Activated B cell treated with CpG ODN at 0.5 μM for 24 hours (primary cell): ENCODE measurements at regions not wholly inside any gene's neighbourhood (a gene's known extent, or its start where the extent isn't known, plus 50 kb on each side); places are given as distances from the start of the nearest gene placed in this dataset.

ENCODE experiments used
- ATAC-seq: fragments of 200-7000 bp; cut with Tn5 transposase; one replicate; pipeline ENCODE4 v1.10.0; 2021; ENCODE audit warnings: low read depth, mild to moderate bottlenecking, moderate library complexity
- CTCF ChIA-PET: fragments of 350-600 bp; sonication (Branson Sonifier 250); formaldehyde crosslinking; loops from one replicate; lab custom pipeline; 2021; ENCODE audit warnings: antibody characterized with exemption; lab: Charles Lee
- POLR2A ChIA-PET: fragments of 350-600 bp; sonication (Branson Sonifier 250); formaldehyde crosslinking; loops from one replicate; lab custom pipeline; 2021; ENCODE audit warnings: antibody characterized with exemption; lab: Charles Lee
- DNase-seq: peaks from one replicate; pipeline ENCODE4 v3.0.0; 2022
- H3K27ac Mint-ChIP-seq: one replicate; pipeline ENCODE4 v1.8.0; 2020; ENCODE audit warnings: mixed read lengths
- H3K27me3 Mint-ChIP-seq: one replicate; pipeline ENCODE4 v1.8.0; 2021; ENCODE audit warnings: mixed read lengths
- H3K36me3 Mint-ChIP-seq: one replicate; pipeline ENCODE4 v1.8.0; 2021; ENCODE audit warnings: low read depth, mixed read lengths
- H3K4me1 Mint-ChIP-seq: one replicate; pipeline ENCODE4 v1.8.0; 2021; ENCODE audit warnings: mixed read lengths
- H3K4me3 Mint-ChIP-seq: one replicate; pipeline ENCODE4 v1.8.0; 2020; ENCODE audit warnings: mild to moderate bottlenecking, mixed read lengths
- H3K9me3 Mint-ChIP-seq: one replicate; pipeline ENCODE4 v1.8.0; 2020; ENCODE audit warnings: mixed read lengths
- CTCF ChIP-seq: fragments of 200-600 bp; IDR thresholded peaks from one replicate; pipeline ENCODE4 v1.8.0; 2022; ENCODE audit warnings: antibody characterized with exemption, mild to moderate bottlenecking
- intact Hi-C: fragments of 100-400 bp; cut with micrococcal nuclease; formaldehyde crosslinking; loops from one replicate; pipeline ENCODE4 v1.15.1; 2024

GRCh38 chr7:50923476-50923875 lies 140.8 kb upstream of the GRB10 start:
- no peak overlapping the region for H3K4me3 Mint-ChIP-seq
- H3K36me3 Mint-ChIP-seq = no peaks in the 10 kb centered on the region
- DNase-seq = no peak
- H3K27ac Mint-ChIP-seq = no peak overlapping the region
- POLR2A ChIA-PET = no interaction called here
- ATAC-seq = no peak
- no peak for TF ChIP-seq CTCF
- H3K4me1 Mint-ChIP-seq = no peaks in the 10 kb centered on the region
- intact Hi-C loops = no loop called here
- H3K9me3 Mint-ChIP-seq = no peaks in the 10 kb centered on the region
- no peaks in the 10 kb centered on the region for H3K27me3 Mint-ChIP-seq
- CTCF ChIA-PET = no interaction called here

- Mint-ChIP-seq H3K36me3 (no peaks in the 10 kb centered on the region), H3K4me3 (no peak overlapping the region), H3K27ac (no peak overlapping the region), H3K9me3 (no peaks in the 10 kb centered on the region), H3K4me1 (no peaks in the 10 kb centered on the region), H3K27me3 (no peaks in the 10 kb centered on the region)
- TF ChIP-seq CTCF = no peak
- ChIA-PET POLR2A (no interaction called here), CTCF (interaction anchor here (0.8 kb wide), 1 partner anchor 240 kb away, joined by 3 read pairs; no protein-coding TSS in a partner anchor)
- ATAC-seq = no peak
- intact Hi-C loops = no loop called here
- no peak for DNase-seq
Measured at GRCh38 chr7:50921114-50921813, 138.6 kb upstream of the GRB10 start.

DNA sequence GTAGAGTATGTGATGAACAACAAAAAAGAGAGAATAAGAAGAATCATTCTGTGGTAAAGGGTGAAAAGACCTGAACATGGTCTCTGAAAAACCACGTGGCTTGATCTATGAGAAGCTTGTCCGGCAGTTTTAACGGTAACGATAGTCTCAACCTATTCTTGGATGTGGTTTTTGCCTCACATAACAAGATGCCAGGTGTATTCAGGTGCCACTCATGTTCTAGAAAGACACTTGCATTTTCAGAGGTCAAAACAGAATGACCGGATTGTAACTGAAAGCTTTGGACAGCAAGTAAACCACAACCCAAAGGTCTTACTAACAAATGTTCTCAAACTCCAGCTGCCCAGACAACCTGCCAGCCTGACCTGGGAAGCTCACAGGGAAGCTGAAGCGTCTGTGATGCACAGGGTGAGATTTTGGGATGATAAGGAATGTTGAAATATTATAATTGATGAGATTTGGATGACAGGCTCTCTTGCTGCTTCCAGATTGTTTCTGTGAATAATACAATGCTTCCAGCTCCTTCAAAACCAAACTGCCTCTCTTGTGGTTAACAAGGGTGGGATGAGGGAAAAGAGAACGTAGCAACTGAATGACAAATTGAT lies 137.4 kb upstream of the GRB10 start:
- H3K36me3 Mint-ChIP-seq = no peaks in the 10 kb centered on the region
- CTCF ChIA-PET = no interaction called here
- DNase-seq (no peak), ATAC-seq (no peak)
- POLR2A ChIA-PET = no interaction called here
- no peaks in the 10 kb centered on the region for H3K9me3 Mint-ChIP-seq
- no peak for TF ChIP-seq CTCF
- intact Hi-C loops = no loop called here
- no peaks in the 10 kb centered on the region for H3K4me1 Mint-ChIP-seq
- H3K27ac Mint-ChIP-seq = no peak overlapping the region
- H3K27me3 Mint-ChIP-seq = no peaks in the 10 kb centered on the region
- no peak overlapping the region for H3K4me3 Mint-ChIP-seq

- H3K36me3 Mint-ChIP-seq = no peaks in the 10 kb centered on the region
- ChIA-PET CTCF (no interaction called here), POLR2A (no interaction called here)
- H3K27ac Mint-ChIP-seq = no peak overlapping the region
- ATAC-seq = no peak
- H3K9me3 Mint-ChIP-seq = no peaks in the 10 kb centered on the region
- no peaks in the 10 kb centered on the region for H3K27me3 Mint-ChIP-seq
- H3K4me3 Mint-ChIP-seq = no peak overlapping the region
- no peaks in the 10 kb centered on the region for H3K4me1 Mint-ChIP-seq
- no peak for TF ChIP-seq CTCF
- intact Hi-C loops = no loop called here
- no peak for DNase-seq
Measured at GRCh38 chr7:50915621-50916020, 132.9 kb upstream of the GRB10 start.

DNA sequence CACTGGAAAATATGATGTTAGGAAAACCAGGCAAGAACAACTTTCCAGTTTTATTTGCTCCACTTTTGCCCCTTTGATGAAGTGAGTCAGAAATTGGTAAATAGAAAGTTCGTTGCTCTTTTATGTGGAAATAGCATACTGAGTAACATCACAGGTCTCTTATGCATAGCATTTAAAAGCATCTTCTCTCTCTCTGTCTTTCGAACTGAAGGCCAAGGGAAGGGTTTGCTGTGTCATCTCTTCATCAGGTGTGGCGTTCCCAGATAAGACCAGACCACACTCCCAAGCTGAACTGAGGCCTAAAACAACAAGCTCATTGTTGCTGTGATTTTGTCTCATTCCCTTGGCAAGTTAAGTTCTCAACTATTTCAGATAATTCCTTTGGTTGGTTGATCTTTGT lies 131.8 kb upstream of the GRB10 start:
- ATAC-seq (no peak), DNase-seq (no peak)
- Mint-ChIP-seq H3K4me3 (no peak overlapping the region), H3K9me3 (no peaks in the 10 kb centered on the region), H3K27me3 (no peaks in the 10 kb centered on the region), H3K4me1 (no peaks in the 10 kb centered on the region), H3K27ac (no peak overlapping the region), H3K36me3 (no peaks in the 10 kb centered on the region)
- POLR2A ChIA-PET = no interaction called here
- CTCF ChIA-PET = no interaction called here
- TF ChIP-seq CTCF = no peak
- intact Hi-C loops = no loop called here
